ENCODE measurements at regions not wholly inside any gene's neighbourhood (a gene's known extent, or its start where the extent isn't known, plus 50 kb on each side); places are given as distances from the start of the nearest gene placed in this dataset.

- H3K9me1 ChIP-seq (ENCODE audit: control insufficient read depth, insufficient read depth, low read length), result no peaks in the 10 kb centered on the region
- no peak overlapping the region for H3K4me3 ChIP-seq
- intact Hi-C loops (cut with micrococcal nuclease) (loop anchor here (2.0 kb wide), 1 partner anchor 53 kb away; no protein-coding TSS in a partner anchor), in situ Hi-C loops (cut with MboI) (no loop called here)
- H2AFZ ChIP-seq (ENCODE audit: low read depth, low read length), result no peak overlapping the region
- no peaks in the 10 kb centered on the region for H3K36me3 ChIP-seq (ENCODE audit: control insufficient read depth, insufficient read depth, low read length)
- no TSS peak for BruUV-seq (replicated peaks)
- WGBS (ENCODE audit: insufficient coverage, low coverage, missing lambda C conversion rate), result 0% methylated on average over 4 of the region's 4 CpGs
- H3K27ac ChIP-seq (ENCODE audit: extremely low read depth, low read depth, low read length), result no peak overlapping the region
- ChIA-PET CTCF (ENCODE audit: low intra/inter-chr PET ratio) (interaction anchor here (0.6 kb wide), 1 partner anchor 440 kb away, joined by 3 read pairs; no protein-coding TSS in a partner anchor), POLR2A (no interaction called here)
- H3K4me1 ChIP-seq (replicated peaks in 1 of 2; ENCODE audit: control insufficient read depth in 2 of 2, insufficient read depth in 2 of 2, low read length in 2 of 2), result no peaks in the 10 kb centered on the region
- H3K79me2 ChIP-seq (ENCODE audit: control insufficient read depth, insufficient read depth, low read length), result no peaks in the 10 kb centered on the region
- H3K9ac ChIP-seq (ENCODE audit: insufficient read depth in 1 of 2, low read depth in 2 of 2, low read length in 2 of 2), result no peak overlapping the region
- no peak for ATAC-seq
- FAIRE-seq, result no peak
- H3K27me3 ChIP-seq (ENCODE audit: control insufficient read depth in 2 of 2, insufficient read depth in 2 of 2, low read length in 2 of 2), result no peaks in the 10 kb centered on the region
- H4K20me1 ChIP-seq (replicated peaks; ENCODE audit: control insufficient read depth, insufficient read depth, low read length), result no peaks in the 10 kb centered on the region
- no peak for DNase-seq (ENCODE audit: extremely low read depth in 1 of 4, low spot score in 3 of 4)
- H3K4me2 ChIP-seq (ENCODE audit: insufficient read depth, low read length), result no peak overlapping the region
- H3K9me3 ChIP-seq (replicated peaks; ENCODE audit: control insufficient read depth, insufficient read depth, low read depth, low read length), result no peaks in the 10 kb centered on the region
- no peak for TF ChIP-seq CC2D1A (IDR thresholded peaks at IDR 0.05)
- TF ChIP-seq ZNF609 (CRISPR knock-in tag; IDR thresholded peaks at IDR 0.05; ENCODE audit: borderline replicate concordance), result no peak
- TF ChIP-seq RAD51 (IDR thresholded peaks at IDR 0.05; ENCODE audit: borderline replicate concordance, low read depth), result no peak
- no peak for TF ChIP-seq SNRNP70 (optimal IDR thresholded peaks at IDR 0.05; ENCODE audit: low read depth, low read length)
- no peak for TF ChIP-seq CREB5 (CRISPR knock-in tag; IDR thresholded peaks at IDR 0.05)
- no peak for TF ChIP-seq NR2F6 (CRISPR knock-in tag; IDR thresholded peaks at IDR 0.05)
- TF ChIP-seq HDAC8 (tag; IDR thresholded peaks at IDR 0.05), result no peak
- no peak for TF ChIP-seq HINFP (tag; conservative IDR thresholded peaks at IDR 0.05; ENCODE audit: low read depth)
- no peak for TF ChIP-seq CXXC5 (CRISPR knock-in tag; IDR thresholded peaks at IDR 0.05)
- TF ChIP-seq, protein P1, sequence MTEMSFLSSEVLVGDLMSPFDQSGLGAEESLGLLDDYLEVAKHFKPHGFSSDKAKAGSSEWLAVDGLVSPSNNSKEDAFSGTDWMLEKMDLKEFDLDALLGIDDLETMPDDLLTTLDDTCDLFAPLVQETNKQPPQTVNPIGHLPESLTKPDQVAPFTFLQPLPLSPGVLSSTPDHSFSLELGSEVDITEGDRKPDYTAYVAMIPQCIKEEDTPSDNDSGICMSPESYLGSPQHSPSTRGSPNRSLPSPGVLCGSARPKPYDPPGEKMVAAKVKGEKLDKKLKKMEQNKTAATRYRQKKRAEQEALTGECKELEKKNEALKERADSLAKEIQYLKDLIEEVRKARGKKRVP (CRISPR knock-in tag; IDR thresholded peaks at IDR 0.05), result no peak
- TF ChIP-seq ZBTB1 (CRISPR knock-in tag; IDR thresholded peaks at IDR 0.05; ENCODE audit: borderline replicate concordance, low read depth), result no peak
- TF ChIP-seq ZKSCAN1 (IDR thresholded peaks at IDR 0.05; ENCODE audit: low read depth, low read length), result no peak
- TF ChIP-seq HCFC1 (IDR thresholded peaks at IDR 0.05; ENCODE audit: low read depth, low read length), result no peak
- TF ChIP-seq PHTF2 (CRISPR knock-in tag; IDR thresholded peaks at IDR 0.05), result no peak
Measured at GRCh38 chrX:45479835-45480422, 279.3 kb upstream of the DIPK2B start.
